GM12875 (cell line): ENCODE measurements at regions not wholly inside any gene's neighbourhood (a gene's known extent, or its start where the extent isn't known, plus 50 kb on each side); places are given as distances from the start of the nearest gene placed in this dataset.
"Not testable (repeated sequence)": the region's sequence is repeated elsewhere in the genome, so short reads cannot be mapped to it uniquely, and the experiment has no call there.

ENCODE experiments used
- H3K4me3 ChIP-seq: one replicate; pipeline ENCODE4 v1.5.1; 2011; ENCODE audit warnings: low read depth, low read length, control low read depth
- CTCF ChIP-seq: IDR thresholded peaks from 2 replicates; pipeline ENCODE4 v1.5.1; 2011; ENCODE audit warnings: low read depth, mild to moderate bottlenecking, control low read depth, inconsistent platforms, low read length, moderate library complexity, borderline replicate concordance; ENCODE audit not compliant: insufficient read depth

- H3K4me3 ChIP-seq = no peak overlapping the region
- no peak for TF ChIP-seq CTCF
Measured at GRCh38 chr4:79604152-79604551, 196.1 kb upstream of the GK2 start.

GRCh38 chr4:79603681-79604080 is 195.7 kb upstream of the GK2 start:
- no peak for TF ChIP-seq CTCF
- no peak overlapping the region for H3K4me3 ChIP-seq

DNA sequence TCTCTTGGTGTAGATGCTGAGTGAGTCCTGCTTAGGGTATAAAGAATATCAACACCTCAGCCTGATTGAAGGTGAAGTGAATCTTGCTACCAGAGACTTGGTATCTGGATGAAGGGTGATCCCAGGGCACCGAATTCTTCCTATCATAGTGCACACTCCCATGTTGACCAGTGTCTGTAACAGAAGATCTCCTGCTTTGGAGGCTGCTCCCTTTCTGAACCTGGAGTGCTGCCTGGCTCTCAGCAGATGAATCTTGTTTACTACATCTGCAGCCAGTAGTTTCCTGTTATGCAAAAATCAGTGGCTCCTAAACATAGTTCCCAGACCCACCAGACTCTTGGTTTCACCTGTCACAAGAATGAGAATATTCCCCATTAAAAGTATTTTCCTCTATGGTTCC is 191.7 kb upstream of the GK2 start:
- no peak for TF ChIP-seq CTCF

GRCh38 chr4:79598801-79599200 is 190.8 kb upstream of the GK2 start:
- no peak overlapping the region for H3K4me3 ChIP-seq
- TF ChIP-seq CTCF = no peak

More for the DNA sequence above, 191.7 kb upstream of the GK2 start:
- no peak overlapping the region for H3K4me3 ChIP-seq

DNA sequence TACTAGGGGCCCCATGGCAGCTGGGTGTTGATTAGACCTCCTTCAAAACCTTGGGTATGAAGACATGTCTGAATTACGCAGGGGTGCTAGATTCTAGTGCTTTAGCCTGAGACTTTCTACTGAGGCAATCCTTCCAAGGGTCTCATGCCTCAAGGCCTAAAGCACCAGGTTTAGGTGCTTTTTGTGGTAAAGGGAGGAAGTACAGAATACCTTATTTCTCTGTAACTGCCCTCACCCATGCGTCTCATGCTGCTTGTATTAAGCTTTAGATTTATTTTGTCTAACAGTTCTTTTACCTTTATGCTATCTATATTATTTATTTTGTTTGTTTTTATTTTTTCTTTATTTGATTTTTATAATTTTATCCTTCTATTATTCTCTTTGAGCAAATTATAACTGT is 190.2 kb upstream of the GK2 start:
- no peak for TF ChIP-seq CTCF
- H3K4me3 ChIP-seq = no peak overlapping the region

DNA sequence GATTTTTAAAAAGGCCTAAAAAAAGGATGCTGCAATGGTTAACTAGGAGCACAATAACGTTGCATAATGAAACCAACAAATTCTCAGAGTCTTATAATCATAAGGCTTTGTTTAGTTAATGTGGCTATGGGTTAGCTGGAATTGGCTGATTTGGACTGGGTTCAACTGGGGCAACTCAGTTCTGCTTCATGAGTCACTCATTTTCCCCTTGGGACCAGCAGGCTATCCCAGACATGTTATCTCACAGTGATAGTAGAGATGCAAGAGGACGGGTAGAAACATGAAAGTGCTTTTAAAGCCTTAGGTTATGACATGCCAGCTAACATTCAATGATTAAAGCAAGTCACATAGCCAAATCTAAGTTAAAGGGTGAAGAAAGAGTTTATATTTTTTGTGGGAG is 189.2 kb upstream of the GK2 start:
- no peak for TF ChIP-seq CTCF
- H3K4me3 ChIP-seq = no peak overlapping the region

- H3K4me3 ChIP-seq = not testable (repeated sequence)
Measured at GRCh38 chr4:79592218-79592617, 184.2 kb upstream of the GK2 start.

DNA sequence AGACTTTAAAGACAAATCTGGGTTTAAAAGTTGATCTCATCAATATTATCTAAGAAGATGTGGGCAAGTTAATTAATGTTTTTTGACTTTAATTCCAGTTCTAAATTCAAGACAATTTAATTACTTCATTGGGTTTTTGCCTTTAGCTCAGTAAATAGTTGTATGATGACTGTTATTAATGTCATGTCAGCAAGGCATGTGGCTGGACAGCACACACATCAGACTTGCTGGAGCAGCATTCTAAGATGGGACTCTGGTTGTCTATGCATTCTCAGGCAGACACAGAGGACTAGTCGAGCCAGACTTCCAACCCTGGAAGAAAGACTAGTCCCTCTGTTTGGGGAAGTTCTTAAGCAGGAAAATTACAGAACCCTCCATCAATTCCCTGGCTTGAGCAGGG is 180.7 kb upstream of the GK2 start:
- no peak overlapping the region for H3K4me3 ChIP-seq
- no peak for TF ChIP-seq CTCF

DNA sequence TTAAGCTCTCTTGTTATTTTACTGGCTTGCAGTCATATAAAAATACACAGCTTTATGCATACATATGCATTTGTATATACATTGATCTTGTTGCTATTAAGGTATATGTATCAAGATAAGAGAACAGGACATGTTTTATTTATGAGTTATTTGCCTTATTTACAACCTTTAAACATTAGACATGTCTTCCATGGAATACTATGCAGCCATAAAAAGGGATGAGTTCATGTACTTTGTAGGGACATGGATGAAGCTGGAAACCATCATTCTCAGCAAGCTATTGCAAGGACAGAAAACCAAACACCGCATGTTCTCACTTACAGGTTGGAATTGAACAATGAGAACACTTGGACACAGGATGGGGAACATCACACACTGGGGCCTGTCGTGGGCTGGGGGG is 179.2 kb upstream of the GK2 start:
- not testable (repeated sequence) for H3K4me3 ChIP-seq
